ENCODE measurements at regions not wholly inside any gene's neighbourhood (a gene's known extent, or its start where the extent isn't known, plus 50 kb on each side); places are given as distances from the start of the nearest gene placed in this dataset.

DNA sequence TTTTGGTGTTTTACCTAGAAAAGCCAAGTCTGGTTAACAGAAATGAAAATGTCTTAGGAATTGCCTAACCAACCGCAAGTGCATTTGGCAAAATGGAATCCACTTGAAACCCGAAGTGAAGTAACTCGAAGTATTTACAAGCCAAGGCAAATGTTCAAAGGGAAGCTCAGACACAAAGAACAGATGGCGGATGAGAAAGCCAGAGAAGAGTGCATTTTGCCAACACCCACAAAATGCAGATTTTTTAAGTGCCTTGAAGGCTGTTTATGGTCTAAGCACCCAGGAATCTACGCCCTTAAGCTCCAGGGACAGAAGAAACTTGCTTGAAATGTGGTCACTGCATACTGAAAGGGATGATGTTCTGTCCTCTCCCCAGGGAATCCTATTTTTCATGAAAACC, 70.0 kb upstream of the TBXT start:
- no peak for TF ChIP-seq POLR2AphosphoS5 (IDR thresholded peaks at IDR 0.05)
- TF ChIP-seq POLR2A (IDR thresholded peaks at IDR 0.05), result no peak
- TF ChIP-seq, protein P1, sequence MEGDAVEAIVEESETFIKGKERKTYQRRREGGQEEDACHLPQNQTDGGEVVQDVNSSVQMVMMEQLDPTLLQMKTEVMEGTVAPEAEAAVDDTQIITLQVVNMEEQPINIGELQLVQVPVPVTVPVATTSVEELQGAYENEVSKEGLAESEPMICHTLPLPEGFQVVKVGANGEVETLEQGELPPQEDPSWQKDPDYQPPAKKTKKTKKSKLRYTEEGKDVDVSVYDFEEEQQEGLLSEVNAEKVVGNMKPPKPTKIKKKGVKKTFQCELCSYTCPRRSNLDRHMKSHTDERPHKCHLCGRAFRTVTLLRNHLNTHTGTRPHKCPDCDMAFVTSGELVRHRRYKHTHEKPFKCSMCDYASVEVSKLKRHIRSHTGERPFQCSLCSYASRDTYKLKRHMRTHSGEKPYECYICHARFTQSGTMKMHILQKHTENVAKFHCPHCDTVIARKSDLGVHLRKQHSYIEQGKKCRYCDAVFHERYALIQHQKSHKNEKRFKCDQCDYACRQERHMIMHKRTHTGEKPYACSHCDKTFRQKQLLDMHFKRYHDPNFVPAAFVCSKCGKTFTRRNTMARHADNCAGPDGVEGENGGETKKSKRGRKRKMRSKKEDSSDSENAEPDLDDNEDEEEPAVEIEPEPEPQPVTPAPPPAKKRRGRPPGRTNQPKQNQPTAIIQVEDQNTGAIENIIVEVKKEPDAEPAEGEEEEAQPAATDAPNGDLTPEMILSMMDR (IDR thresholded peaks at IDR 0.05), result no peak
